T-cell (primary cell): ENCODE measurements at regions not wholly inside any gene's neighbourhood (a gene's known extent, or its start where the extent isn't known, plus 50 kb on each side); places are given as distances from the start of the nearest gene placed in this dataset.

Experiments used
- ATAC-seq, 4 experiments: fragments of 200-7000 bp in 3 of 4; fragments of 150-1000 bp in 1 of 4; cut with Tn5 transposase; replicated peaks in 1 of 4; 1 replicate in 3 of 4; 2 replicates in 1 of 4; pipeline ENCODE4 v1.10.0; 2021; ENCODE audit warnings: moderate library complexity in 3 of 4, mild to moderate bottlenecking in 2 of 4, moderate number of reproducible peaks in 1 of 4
- CTCF ChIA-PET, 2 donors: fragments of 300-600 bp; sonication (Branson Sonifier 250); formaldehyde crosslinking; loops; one replicate each; lab custom pipeline; 2022; ENCODE audit warnings: antibody characterized with exemption in 2 of 2; lab: Charles Lee
- POLR2A ChIA-PET, 2 donors: fragments of 300-600 bp; sonication (Branson Sonifier 250); formaldehyde crosslinking; loops; one replicate each; lab custom pipeline; 2022; ENCODE audit warnings: antibody characterized with exemption in 2 of 2; lab: Charles Lee
- DNase-seq, 35 experiments: peaks; one replicate each; pipeline versions ENCODE4 v3.0.0 to v3.0.0-alpha.2; 2013 to 2023
- H3K27ac ChIP-seq: one replicate; pipeline ENCODE4 v1.5.1; 2013; ENCODE audit warnings: low read length
- H3K27me3 ChIP-seq, 2 experiments: replicated peaks in 1 of 2; 1 replicate in 1 of 2; 2 replicates in 1 of 2; pipeline versions ENCODE4 v1.6.1 to v1.7.0; 2013; ENCODE audit warnings: low read length in 1 of 2, mixed read lengths in 1 of 2; ENCODE audit not compliant: control insufficient read depth in 2 of 2, insufficient read depth in 2 of 2; ENCODE audit errors: extremely low read depth in 1 of 2
- H3K36me3 ChIP-seq, 2 donors: 1 replicate in 1 of 2; 2 replicates in 1 of 2; pipeline versions ENCODE4 v1.6.1 to v1.7.0; 2013; ENCODE audit warnings: low read length in 1 of 2; ENCODE audit not compliant: control insufficient read depth in 2 of 2, insufficient read depth in 1 of 2; ENCODE audit errors: extremely low read depth in 1 of 2
- H3K4me1 ChIP-seq, 2 experiments: 1 replicate in 1 of 2; 2 replicates in 1 of 2; pipeline versions ENCODE4 v1.6.1 to v1.7.0; 2013; ENCODE audit warnings: low read length in 2 of 2, mixed read lengths in 1 of 2; ENCODE audit not compliant: insufficient read depth in 2 of 2, control insufficient read depth in 1 of 2; ENCODE audit errors: extremely low read depth in 1 of 2
- H3K4me3 ChIP-seq, 2 donors: 1 replicate in 1 of 2; 2 replicates in 1 of 2; pipeline versions ENCODE4 v1.5.1 to v1.7.0; 2013; ENCODE audit warnings: mild to moderate bottlenecking in 2 of 2, low read length in 1 of 2, moderate library complexity in 1 of 2; ENCODE audit not compliant: control insufficient read depth in 1 of 2; ENCODE audit errors: extremely low read depth in 1 of 2
- H3K9me3 ChIP-seq: 2 replicates; pipeline ENCODE4 v1.7.0; 2013
- H3K27ac Mint-ChIP-seq, 2 donors: one replicate each; pipeline ENCODE4 v1.8.0; 2020 to 2021; ENCODE audit warnings: mild to moderate bottlenecking in 2 of 2, mixed read lengths in 2 of 2
- H3K27me3 Mint-ChIP-seq, 2 donors: one replicate each; pipeline ENCODE4 v1.8.0; 2021 to 2022; ENCODE audit warnings: mixed read lengths in 2 of 2
- H3K36me3 Mint-ChIP-seq: one replicate; pipeline ENCODE4 v1.8.0; 2021; ENCODE audit warnings: mixed read lengths
- H3K4me1 Mint-ChIP-seq, 3 donors: one replicate each; pipeline ENCODE4 v1.8.0; 2020 to 2022; ENCODE audit warnings: mixed read lengths in 3 of 3, mild to moderate bottlenecking in 1 of 3
- H3K4me3 Mint-ChIP-seq, 3 donors: one replicate each; pipeline ENCODE4 v1.8.0; 2020 to 2022; ENCODE audit warnings: mild to moderate bottlenecking in 3 of 3, mixed read lengths in 3 of 3, moderate library complexity in 3 of 3
- H3K9me3 Mint-ChIP-seq, 3 donors: one replicate each; pipeline ENCODE4 v1.8.0; 2020 to 2022; ENCODE audit warnings: mixed read lengths in 3 of 3
- WGBS: methylation state at CpG from one replicate; pipeline ENCODE4 v1.1.5; 2013; ENCODE audit warnings: missing lambda C conversion rate; ENCODE audit not compliant: insufficient coverage; 5-methylcytosine and 5-hydroxymethylcytosine counted together

DNA sequence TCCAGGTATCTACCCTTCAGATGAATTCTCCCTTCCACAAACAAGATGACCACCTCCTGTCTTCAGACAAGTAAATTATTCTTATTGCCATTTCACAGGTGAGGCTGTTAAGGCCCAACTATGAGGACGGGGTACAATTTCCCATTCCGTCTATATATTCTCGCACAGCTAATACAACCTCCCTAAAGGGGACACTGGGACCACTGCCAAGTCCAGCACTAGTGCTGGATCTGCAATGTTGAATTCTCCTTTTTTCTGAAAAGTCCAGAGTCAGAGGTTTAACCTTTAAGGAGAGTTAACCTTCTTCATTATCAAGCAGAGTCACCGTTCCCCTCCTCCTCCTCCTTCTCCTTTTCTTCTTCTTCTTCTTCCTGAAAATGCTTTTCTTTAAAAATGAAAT lies 130.4 kb upstream of the PARP11 start:
- no peaks in the 10 kb centered on the region for H3K9me3 ChIP-seq
- Mint-ChIP-seq H3K27ac (no peak overlapping the region), H3K36me3 (no peaks in the 10 kb centered on the region), H3K4me3 (no peak overlapping the region), H3K9me3 (no peaks in the 10 kb centered on the region), H3K4me1 (peaks cover 6 to 17% (median 13%) of the 10 kb centered on the region in 3 donors), H3K27me3 (no peaks in the 10 kb centered on the region)
- peaks cover 0 to 1% of the 10 kb centered on the region in 2 experiments for H3K27me3 ChIP-seq
- ChIA-PET POLR2A (no interaction called here), CTCF (no interaction called here)
- ATAC-seq, result no peak
- peaks cover 4 to 10% of the 10 kb centered on the region in 2 experiments for H3K4me1 ChIP-seq
- no peak overlapping the region for H3K27ac ChIP-seq
- H3K4me3 ChIP-seq, result no peak overlapping the region
- 97% methylated on average over 4 of the region's 4 CpGs for WGBS
- no peaks in the 10 kb centered on the region for H3K36me3 ChIP-seq
- DNase-seq, result no peak

DNA sequence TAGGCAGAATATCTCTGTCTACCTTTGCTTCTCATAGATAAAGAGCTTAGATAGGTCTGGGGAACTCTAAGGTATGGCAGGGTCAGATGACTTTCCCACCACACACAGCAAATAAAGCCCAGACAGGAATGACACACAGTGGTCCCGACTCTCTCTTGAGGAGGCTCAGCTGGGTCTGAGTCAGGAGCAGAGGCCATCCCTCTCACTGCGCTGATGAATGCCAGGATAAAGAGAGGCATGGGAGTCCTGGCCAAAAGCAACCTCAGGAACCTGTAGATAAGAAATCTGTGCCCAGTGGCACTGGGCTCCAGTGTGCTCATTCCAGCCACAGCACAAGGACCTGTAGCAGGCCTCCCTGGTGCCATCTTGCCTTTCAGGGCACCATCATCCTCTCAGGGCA lies 129.4 kb upstream of the PARP11 start:
- no peak for ATAC-seq
- Mint-ChIP-seq H3K4me1 (peaks cover 13 to 26% (median 21%) of the 10 kb centered on the region in 3 donors), H3K36me3 (no peaks in the 10 kb centered on the region), H3K9me3 (no peaks in the 10 kb centered on the region), H3K4me3 (no peak overlapping the region), H3K27me3 (no peaks in the 10 kb centered on the region), H3K27ac (no peak overlapping the region)
- WGBS, result 90% methylated on average over 2 of the region's 2 CpGs
- no peak for DNase-seq
- H3K27me3 ChIP-seq, result no peaks in the 10 kb centered on the region
- H3K9me3 ChIP-seq, result no peaks in the 10 kb centered on the region
- H3K27ac ChIP-seq, result no peak overlapping the region
- H3K36me3 ChIP-seq, result no peaks in the 10 kb centered on the region
- ChIA-PET POLR2A (no interaction called here), CTCF (interaction anchor here in 1 of 2 donors (0.7 kb wide), 1 partner anchor 116 kb away, joined by 4 read pairs; no protein-coding TSS in a partner anchor)
- no peak overlapping the region for H3K4me3 ChIP-seq
- H3K4me1 ChIP-seq, result peaks cover 9 to 17% of the 10 kb centered on the region in 2 experiments

DNA sequence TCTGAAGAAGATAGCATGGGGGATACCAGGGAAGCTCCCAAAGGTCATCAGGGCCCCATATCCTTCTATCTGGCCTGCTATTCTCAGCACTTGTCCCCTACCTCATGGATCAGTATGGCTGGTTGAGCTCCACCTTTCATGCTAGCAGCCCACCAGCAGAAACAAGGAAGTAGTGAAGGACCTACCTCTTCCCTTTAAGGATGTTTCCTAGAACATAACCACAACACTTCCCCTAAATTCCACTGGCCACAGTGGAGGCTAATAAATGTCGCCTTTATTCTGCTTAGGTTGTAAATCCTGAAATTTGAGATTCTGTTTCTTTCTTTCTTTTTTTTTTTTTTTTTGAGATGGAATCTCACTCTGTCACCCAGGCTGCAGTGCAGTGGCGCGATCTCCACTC lies 128.6 kb upstream of the PARP11 start:
- DNase-seq (no peak), ATAC-seq (no peak)
- Mint-ChIP-seq H3K4me3 (no peak overlapping the region), H3K27me3 (no peaks in the 10 kb centered on the region), H3K4me1 (peaks cover 17 to 34% (median 27%) of the 10 kb centered on the region in 3 donors), H3K27ac (no peak overlapping the region), H3K36me3 (no peaks in the 10 kb centered on the region), H3K9me3 (no peaks in the 10 kb centered on the region)
- H3K36me3 ChIP-seq, result no peaks in the 10 kb centered on the region
- ChIA-PET POLR2A (no interaction called here), CTCF (interaction anchor here in 1 of 2 donors (0.7 to 0.9 kb wide), 3 partner anchors 11 to 292 kb away, joined by 4 read pairs; no protein-coding TSS in a partner anchor)
- H3K9me3 ChIP-seq, result no peaks in the 10 kb centered on the region
- no peak overlapping the region for H3K27ac ChIP-seq
- H3K4me3 ChIP-seq, result no peak overlapping the region
- peaks cover 9 to 19% of the 10 kb centered on the region in 2 experiments for H3K4me1 ChIP-seq
- WGBS, result no CpG with 5 or more reads among the region's 3 CpGs
- no peaks in the 10 kb centered on the region for H3K27me3 ChIP-seq

DNA sequence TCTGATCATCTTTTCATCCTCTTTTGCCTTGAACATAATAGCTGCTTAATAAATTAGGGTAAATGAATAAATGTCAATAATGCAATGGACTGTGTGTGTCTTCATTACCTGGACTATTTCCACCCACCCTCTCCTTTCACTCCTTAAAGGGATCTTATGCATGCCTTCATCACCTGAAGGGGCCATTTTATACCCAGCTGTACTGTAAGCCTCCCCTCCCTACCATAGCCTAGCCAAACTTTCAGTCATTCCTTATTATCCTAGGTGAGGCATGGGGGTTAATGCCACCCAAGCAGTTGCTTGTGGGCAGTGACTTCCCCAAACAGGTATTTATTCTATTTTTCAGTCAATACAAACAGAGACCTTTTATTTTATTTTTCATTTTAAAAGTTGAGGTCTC lies 127.8 kb upstream of the PARP11 start:
- Mint-ChIP-seq H3K27ac (no peak overlapping the region), H3K27me3 (no peaks in the 10 kb centered on the region), H3K9me3 (no peaks in the 10 kb centered on the region), H3K4me1 (peaks cover 18 to 41% (median 31%) of the 10 kb centered on the region in 3 donors), H3K36me3 (no peaks in the 10 kb centered on the region), H3K4me3 (no peak overlapping the region)
- ChIA-PET CTCF (interaction anchor here (0.6 to 1.7 kb wide), 9 partner anchors 9 to 333 kb away, joined by 3 to 6 read pairs (median 3); no protein-coding TSS in a partner anchor), POLR2A (no interaction called here)
- H3K4me1 ChIP-seq, result peaks cover 9 to 21% of the 10 kb centered on the region in 2 experiments
- ATAC-seq, result no peak
- no peak for DNase-seq
- no peaks in the 10 kb centered on the region for H3K36me3 ChIP-seq
- H3K4me3 ChIP-seq, result no peak overlapping the region
- no peak overlapping the region for H3K27ac ChIP-seq
- H3K27me3 ChIP-seq, result no peaks in the 10 kb centered on the region
- H3K9me3 ChIP-seq, result no peaks in the 10 kb centered on the region

DNA sequence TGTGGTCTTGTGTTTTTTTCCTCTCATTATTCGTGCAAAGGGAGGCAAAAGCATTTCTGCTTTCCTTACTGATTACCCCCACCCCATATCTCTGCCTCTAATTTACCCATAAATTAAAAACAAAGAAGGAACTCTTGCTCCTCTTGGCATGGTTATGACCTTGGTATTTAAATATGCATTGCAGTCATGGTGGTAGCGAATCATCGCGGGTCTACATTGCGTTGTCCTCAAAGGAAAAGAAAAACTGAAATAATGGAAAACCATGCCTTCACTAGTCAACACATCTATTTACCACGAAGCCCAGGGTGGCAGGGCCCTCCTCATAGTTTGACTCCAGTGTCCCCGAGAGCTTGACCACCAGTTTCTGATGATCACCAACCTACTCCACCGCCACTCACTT lies 126.7 kb upstream of the PARP11 start:
- DNase-seq (no peak), ATAC-seq (peak in 1 of 4 experiments; percentile 23)
- Histone ChIP-seq H3K27ac (no peak overlapping the region), H3K9me3 (no peaks in the 10 kb centered on the region), H3K4me3 (no peak overlapping the region), H3K36me3 (no peaks in the 10 kb centered on the region), H3K27me3 (no peaks in the 10 kb centered on the region), H3K4me1 (peaks cover 9 to 21% of the 10 kb centered on the region in 2 experiments)
- Mint-ChIP-seq H3K4me1 (peaks cover 21 to 47% (median 35%) of the 10 kb centered on the region in 3 donors), H3K27ac (peak overlapping the region in 1 of 2 donors; percentile 66), H3K9me3 (no peaks in the 10 kb centered on the region), H3K27me3 (no peaks in the 10 kb centered on the region), H3K36me3 (no peaks in the 10 kb centered on the region), H3K4me3 (no peak overlapping the region)
- POLR2A ChIA-PET, result interaction anchor here in 1 of 2 donors (0.5 kb wide), 1 partner anchor 66 kb away, joined by 3 read pairs; no protein-coding TSS in a partner anchor
- 50% methylated on average over 2 of the region's 8 CpGs for WGBS
- CTCF ChIA-PET, result interaction anchor here in 1 of 2 donors (1.0 to 2.8 kb wide), 6 partner anchors 8 to 277 kb away, joined by 3 to 10 read pairs (median 4); no protein-coding TSS in a partner anchor

DNA sequence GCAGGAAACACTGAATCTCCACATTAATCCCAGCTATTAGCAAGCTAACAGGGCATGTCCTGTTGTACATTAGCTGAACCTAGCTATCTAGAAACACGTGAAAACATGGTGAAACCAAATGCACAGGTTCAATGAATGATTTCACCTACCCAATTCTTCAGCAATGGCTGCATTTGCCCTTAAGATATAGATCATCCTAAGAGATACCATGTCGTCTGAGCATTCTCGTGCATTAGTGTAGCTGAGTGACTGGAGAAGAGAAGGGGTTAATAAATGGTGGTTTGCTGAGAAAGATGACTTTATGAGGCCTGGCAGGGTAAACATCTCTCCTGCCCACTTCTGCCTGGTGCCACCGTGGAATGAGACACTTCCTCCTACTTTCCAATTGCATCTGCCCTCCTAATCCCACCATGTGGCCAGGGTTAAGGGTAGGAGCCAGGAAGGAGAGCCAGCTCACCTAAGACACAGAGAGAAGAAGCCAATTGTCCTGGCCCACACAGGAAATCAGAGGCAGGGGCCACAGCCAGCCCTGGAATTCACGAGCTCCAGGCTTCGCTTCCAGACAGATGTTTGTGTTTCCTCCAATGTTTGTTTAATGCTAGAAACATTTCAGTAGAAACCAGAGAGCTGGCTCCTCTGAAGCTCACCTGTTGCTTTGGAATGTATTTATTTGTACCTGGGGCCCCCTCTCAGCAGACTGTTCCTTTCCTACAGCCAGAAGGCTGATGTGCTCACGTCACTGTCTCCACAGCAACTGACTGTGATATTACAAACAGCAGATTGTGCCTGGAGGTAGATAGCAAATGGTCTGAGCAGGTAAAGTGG lies 126.0 kb upstream of the PARP11 start:
- H3K9me3 Mint-ChIP-seq, result no peaks in the 10 kb centered on the region
- peak in 1 of 4 experiments; percentile 85 for ATAC-seq
- H3K4me3 Mint-ChIP-seq, result no peak overlapping the region
- Histone ChIP-seq H3K27ac (no peak overlapping the region), H3K4me1 (peaks cover 9 to 21% of the 10 kb centered on the region in 2 experiments), H3K9me3 (no peaks in the 10 kb centered on the region), H3K27me3 (no peaks in the 10 kb centered on the region), H3K4me3 (no peak overlapping the region), H3K36me3 (no peaks in the 10 kb centered on the region)
- ChIA-PET POLR2A (no interaction called here), CTCF (interaction anchor here (0.6 to 2.8 kb wide), 9 partner anchors 11 to 280 kb away, joined by 3 to 22 read pairs (median 4); no protein-coding TSS in a partner anchor)
- no peaks in the 10 kb centered on the region for H3K36me3 Mint-ChIP-seq
- peaks cover 21 to 47% (median 35%) of the 10 kb centered on the region in 3 donors for H3K4me1 Mint-ChIP-seq
- DNase-seq, result peak in 19 of 35 experiments; percentile 7 to 52 (median 15)
- H3K27me3 Mint-ChIP-seq, result no peaks in the 10 kb centered on the region
- peak overlapping the region; percentile 11 to 66 for H3K27ac Mint-ChIP-seq
- 81% methylated on average over 3 of the region's 7 CpGs for WGBS
